ENCODE measurements at regions not wholly inside any gene's neighbourhood (a gene's known extent, or its start where the extent isn't known, plus 50 kb on each side); places are given as distances from the start of the nearest gene placed in this dataset.

DNA sequence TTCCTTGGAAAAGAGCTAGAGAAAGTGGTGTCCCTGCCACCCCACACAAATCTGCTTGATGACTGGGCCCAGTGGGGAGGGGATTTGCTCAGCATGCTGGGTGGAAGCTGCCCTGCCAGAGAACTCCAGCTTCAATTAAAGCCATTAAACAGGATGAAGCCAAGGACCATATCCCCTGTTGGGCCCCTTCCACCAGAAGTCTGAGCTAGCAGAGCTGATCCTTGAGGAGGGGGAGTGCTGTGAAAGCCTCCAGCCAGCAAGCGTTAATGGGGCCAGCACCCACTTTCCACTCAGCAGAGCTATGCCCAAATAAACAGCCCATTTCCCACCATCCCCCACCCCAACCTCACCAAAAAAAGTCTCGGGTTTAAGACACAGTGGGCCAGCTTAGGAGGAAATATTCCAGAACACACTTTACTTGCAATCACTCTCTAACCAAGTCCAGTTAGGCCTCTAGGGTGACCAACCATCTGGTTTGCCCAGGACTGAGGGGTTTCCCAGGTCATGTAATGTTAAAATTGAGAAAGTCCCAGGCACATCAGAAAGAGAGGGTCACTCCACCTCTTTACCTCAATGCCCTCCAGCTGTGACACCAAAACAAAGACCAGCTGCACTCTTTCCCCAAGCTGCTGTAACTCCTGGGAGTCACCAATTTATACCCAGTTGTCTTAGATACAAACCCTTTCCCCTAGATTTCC, 132.3 kb downstream of the FOXI3 start:
- Mint-ChIP-seq H3K4me1 (ENCODE audit: low read depth) (no peaks in the 10 kb centered on the region), H3K9me3 (no peaks in the 10 kb centered on the region), H3K27me3 (ENCODE audit: low read depth) (no peaks in the 10 kb centered on the region), H3K27ac (no peak overlapping the region), H3K4me3 (ENCODE audit: low read depth) (no peak overlapping the region), H3K36me3 (ENCODE audit: low read depth) (no peaks in the 10 kb centered on the region)
- intact Hi-C loops (cut with micrococcal nuclease): no loop called here
- DNase-seq (ENCODE audit: low spot score): no peak

DNA sequence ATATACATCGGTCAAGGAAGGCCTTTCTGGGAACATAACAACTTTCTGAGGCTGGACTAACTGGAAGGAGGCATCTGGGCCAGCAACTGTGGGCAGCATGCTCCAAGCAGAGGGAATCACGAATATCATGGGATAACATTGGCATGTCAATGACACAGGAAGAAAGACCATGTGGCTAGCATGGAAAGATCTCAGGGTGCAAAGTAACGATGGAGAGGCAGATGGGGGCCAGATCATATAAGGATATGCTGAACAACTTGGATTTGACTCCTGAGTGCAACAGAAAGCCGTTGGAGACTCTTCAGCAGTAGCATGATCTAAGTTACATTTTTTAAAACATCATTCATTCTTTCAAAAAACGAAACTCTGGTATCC, 133.6 kb downstream of the FOXI3 start:
- DNase-seq (ENCODE audit: low spot score): no peak
- H3K27me3 Mint-ChIP-seq (ENCODE audit: low read depth): no peaks in the 10 kb centered on the region
- no peaks in the 10 kb centered on the region for H3K4me1 Mint-ChIP-seq (ENCODE audit: low read depth)
- no peaks in the 10 kb centered on the region for H3K9me3 Mint-ChIP-seq
- no peak overlapping the region for H3K4me3 Mint-ChIP-seq (ENCODE audit: low read depth)
- no peaks in the 10 kb centered on the region for H3K36me3 Mint-ChIP-seq (ENCODE audit: low read depth)
- H3K27ac Mint-ChIP-seq: no peak overlapping the region
- intact Hi-C loops (cut with micrococcal nuclease): no loop called here

- DNase-seq (ENCODE audit: low spot score): no peak
Measured at GRCh38 chr2:88318071-88318955, 134.2 kb downstream of the FOXI3 start.

GRCh38 chr2:88310787-88311186, 140.6 kb downstream of the THNSL2 start:
- intact Hi-C loops (cut with micrococcal nuclease): no loop called here

More at GRCh38 chr2:88318071-88318955, 134.2 kb downstream of the FOXI3 start:
- H3K27ac Mint-ChIP-seq: no peak overlapping the region
- H3K36me3 Mint-ChIP-seq (ENCODE audit: low read depth): no peaks in the 10 kb centered on the region
- no peaks in the 10 kb centered on the region for H3K27me3 Mint-ChIP-seq (ENCODE audit: low read depth)
- no peaks in the 10 kb centered on the region for H3K9me3 Mint-ChIP-seq
- H3K4me1 Mint-ChIP-seq (ENCODE audit: low read depth): no peaks in the 10 kb centered on the region
- intact Hi-C loops (cut with micrococcal nuclease): no loop called here
- H3K4me3 Mint-ChIP-seq (ENCODE audit: low read depth): no peak overlapping the region

GRCh38 chr2:88307817-88308216, 137.7 kb downstream of the THNSL2 start:
- Mint-ChIP-seq H3K27me3 (ENCODE audit: low read depth) (no peaks in the 10 kb centered on the region), H3K9me3 (no peaks in the 10 kb centered on the region), H3K4me3 (ENCODE audit: low read depth) (no peak overlapping the region), H3K36me3 (ENCODE audit: low read depth) (no peaks in the 10 kb centered on the region), H3K4me1 (ENCODE audit: low read depth) (no peaks in the 10 kb centered on the region), H3K27ac (no peak overlapping the region)
- DNase-seq (ENCODE audit: low spot score): no peak
- intact Hi-C loops (cut with micrococcal nuclease): no loop called here

More at GRCh38 chr2:88310787-88311186, 140.6 kb downstream of the THNSL2 start:
- no peak for DNase-seq (ENCODE audit: low spot score)
- Mint-ChIP-seq H3K27me3 (ENCODE audit: low read depth) (no peaks in the 10 kb centered on the region), H3K27ac (no peak overlapping the region), H3K4me1 (ENCODE audit: low read depth) (no peaks in the 10 kb centered on the region), H3K9me3 (no peaks in the 10 kb centered on the region), H3K36me3 (ENCODE audit: low read depth) (no peaks in the 10 kb centered on the region), H3K4me3 (ENCODE audit: low read depth) (no peak overlapping the region)

- Mint-ChIP-seq H3K4me3 (ENCODE audit: low read depth) (no peak overlapping the region), H3K36me3 (ENCODE audit: low read depth) (no peaks in the 10 kb centered on the region), H3K27me3 (ENCODE audit: low read depth) (no peaks in the 10 kb centered on the region), H3K4me1 (ENCODE audit: low read depth) (no peaks in the 10 kb centered on the region), H3K27ac (no peak overlapping the region), H3K9me3 (no peaks in the 10 kb centered on the region)
- intact Hi-C loops (cut with micrococcal nuclease): no loop called here
- no peak for DNase-seq (ENCODE audit: low spot score)
Measured at GRCh38 chr2:88303865-88304264, 133.7 kb downstream of the THNSL2 start.

DNA sequence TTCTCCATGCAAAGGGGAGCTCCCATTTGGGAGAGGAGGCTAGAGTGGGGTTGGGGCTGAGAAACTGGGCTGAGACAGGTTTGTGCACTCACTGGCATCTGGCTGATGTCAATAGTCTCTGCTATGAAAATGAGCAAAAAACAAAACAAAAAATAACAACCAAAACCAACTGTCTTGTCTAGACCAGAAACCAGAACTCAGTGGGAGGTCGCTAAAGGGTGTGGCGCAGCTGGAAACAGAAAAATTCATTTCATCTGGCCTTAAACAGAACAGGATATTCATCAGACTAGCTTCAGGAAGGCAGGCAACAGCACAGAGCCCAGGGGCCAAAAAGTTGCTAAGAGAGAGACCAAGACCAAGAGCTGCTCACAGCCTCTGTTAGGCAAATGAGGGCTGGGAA, 126.1 kb downstream of the THNSL2 start:
- Mint-ChIP-seq H3K4me3 (ENCODE audit: low read depth) (no peak overlapping the region), H3K27me3 (ENCODE audit: low read depth) (peaks cover 1% of the 10 kb centered on the region), H3K36me3 (ENCODE audit: low read depth) (no peaks in the 10 kb centered on the region), H3K4me1 (ENCODE audit: low read depth) (no peaks in the 10 kb centered on the region), H3K9me3 (no peaks in the 10 kb centered on the region), H3K27ac (no peak overlapping the region)
- DNase-seq (ENCODE audit: low spot score): no peak
- intact Hi-C loops (cut with micrococcal nuclease): no loop called here

GRCh38 chr2:88283886-88284592, 113.9 kb downstream of the THNSL2 start:
- no peaks in the 10 kb centered on the region for H3K36me3 Mint-ChIP-seq (ENCODE audit: low read depth)
- no peaks in the 10 kb centered on the region for H3K9me3 Mint-ChIP-seq
- no peak for DNase-seq (ENCODE audit: low spot score)
- H3K4me1 Mint-ChIP-seq (ENCODE audit: low read depth): no peaks in the 10 kb centered on the region
- peaks cover 8% of the 10 kb centered on the region for H3K27me3 Mint-ChIP-seq (ENCODE audit: low read depth)
- H3K27ac Mint-ChIP-seq: no peak overlapping the region
- no peak overlapping the region for H3K4me3 Mint-ChIP-seq (ENCODE audit: low read depth)
- intact Hi-C loops (cut with micrococcal nuclease): no loop called here

GRCh38 chr2:88281302-88282217, 111.4 kb downstream of the THNSL2 start:
- Mint-ChIP-seq H3K27ac (no peak overlapping the region), H3K4me1 (ENCODE audit: low read depth) (no peaks in the 10 kb centered on the region), H3K27me3 (ENCODE audit: low read depth) (peaks cover 8% of the 10 kb centered on the region), H3K36me3 (ENCODE audit: low read depth) (no peaks in the 10 kb centered on the region), H3K4me3 (ENCODE audit: low read depth) (no peak overlapping the region), H3K9me3 (no peaks in the 10 kb centered on the region)
- no peak for DNase-seq (ENCODE audit: low spot score)
- intact Hi-C loops (cut with micrococcal nuclease): no loop called here

DNA sequence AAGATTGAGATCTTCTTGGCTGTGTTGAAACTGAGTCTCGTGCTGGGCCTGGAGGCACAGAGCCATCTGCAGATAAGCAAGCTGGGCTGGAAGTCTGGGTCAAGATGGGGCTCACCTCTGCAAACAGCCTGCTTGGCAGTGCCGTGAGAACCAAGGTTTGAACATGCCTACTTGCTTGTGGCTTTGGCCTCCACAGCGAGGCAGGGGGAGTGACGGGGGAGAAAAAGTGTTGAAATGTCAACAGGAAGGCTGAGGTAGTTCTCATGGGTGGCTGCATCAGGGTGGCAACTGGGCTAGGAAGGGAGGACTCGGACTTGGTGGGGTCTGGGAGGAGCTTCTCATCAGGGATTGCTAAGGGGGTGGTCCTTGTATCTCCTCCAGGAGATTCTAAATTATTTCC, 99.7 kb downstream of the THNSL2 start:
- no peak overlapping the region for H3K27ac Mint-ChIP-seq
- no peak overlapping the region for H3K4me3 Mint-ChIP-seq (ENCODE audit: low read depth)
- H3K36me3 Mint-ChIP-seq (ENCODE audit: low read depth): no peaks in the 10 kb centered on the region
- H3K27me3 Mint-ChIP-seq (ENCODE audit: low read depth): no peaks in the 10 kb centered on the region
- intact Hi-C loops (cut with micrococcal nuclease): no loop called here
- H3K4me1 Mint-ChIP-seq (ENCODE audit: low read depth): peaks cover 7% of the 10 kb centered on the region
- no peak for DNase-seq (ENCODE audit: low spot score)
- H3K9me3 Mint-ChIP-seq: no peaks in the 10 kb centered on the region

DNA sequence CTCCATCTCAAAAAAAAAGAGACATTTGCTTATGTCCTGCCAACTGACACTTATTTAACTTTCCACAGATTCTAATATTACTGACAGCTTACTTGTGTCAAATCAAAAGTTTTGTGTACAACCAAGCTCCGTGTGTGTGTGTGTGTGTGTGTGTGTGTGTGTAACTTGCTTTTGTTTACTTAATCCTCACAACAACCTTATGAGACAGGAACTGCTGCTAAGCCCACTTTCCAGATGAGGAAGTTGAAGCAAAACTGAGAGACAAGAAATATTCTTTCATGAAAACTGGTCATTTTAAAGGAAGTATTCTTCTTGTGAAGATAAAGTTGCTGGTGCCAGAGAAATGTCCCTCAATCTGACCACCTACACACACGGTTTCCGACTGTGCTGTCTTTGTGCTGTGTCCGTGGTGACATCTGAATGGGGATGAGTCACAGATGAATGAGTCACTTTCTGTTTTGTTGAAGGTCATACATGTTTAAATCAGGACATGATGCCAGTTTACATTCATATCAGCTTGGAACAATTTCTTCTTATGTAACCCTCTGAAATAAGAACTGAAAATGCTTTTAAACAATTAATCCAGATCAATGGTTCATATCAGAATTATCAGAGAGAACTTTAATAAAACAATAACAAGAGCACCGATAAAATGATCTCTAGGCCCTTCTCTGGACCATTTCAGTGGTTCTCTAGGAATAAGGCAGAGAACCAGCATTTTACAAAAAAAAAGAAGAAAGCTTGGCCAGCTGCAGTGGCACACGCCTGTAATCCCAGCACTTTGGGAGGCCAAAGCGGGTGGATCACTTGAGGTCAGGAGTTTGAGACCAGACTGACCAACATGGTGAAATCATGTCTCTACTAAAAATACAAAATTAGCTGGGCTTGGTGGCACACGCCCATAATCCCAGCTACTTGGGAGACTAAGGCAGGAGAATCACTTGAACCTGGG, 95.5 kb downstream of the THNSL2 start:
- no peak overlapping the region for H3K4me3 Mint-ChIP-seq (ENCODE audit: low read depth)

More for the DNA sequence above, 95.5 kb downstream of the THNSL2 start:
- peaks cover 10% of the 10 kb centered on the region for H3K27me3 Mint-ChIP-seq (ENCODE audit: low read depth)
- H3K9me3 Mint-ChIP-seq: no peaks in the 10 kb centered on the region
- no peak for DNase-seq (ENCODE audit: low spot score)
- intact Hi-C loops (cut with micrococcal nuclease): no loop called here
- H3K4me1 Mint-ChIP-seq (ENCODE audit: low read depth): peaks cover 7% of the 10 kb centered on the region
- H3K27ac Mint-ChIP-seq: no peak overlapping the region
- H3K36me3 Mint-ChIP-seq (ENCODE audit: low read depth): no peaks in the 10 kb centered on the region

Measured in activated T-helper 2 cell treated with anti-CD3 and anti-CD28 coated beads, Interferon-gamma antibody, Interleukin-2, Interleukin-4, amounts not matched to agents 10 μg/mL and 5 μg/mL and 100 μg/mL, durations not matched to agents 14 hours and 24 hours and 36 hours (primary cell).